ENCODE measurements at regions not wholly inside any gene's neighbourhood (a gene's known extent, or its start where the extent isn't known, plus 50 kb on each side); places are given as distances from the start of the nearest gene placed in this dataset.

GRCh38 chr1:113194846-113195830 is 122.1 kb downstream of the LRIG2 start:
- H3K9me3 ChIP-seq (ENCODE audit: control extremely low read depth in 1 of 5, control insufficient read depth in 4 of 5, insufficient read depth in 2 of 5, low read depth in 1 of 5, low read length in 4 of 5), result no peaks in the 10 kb centered on the region
- H3K36me3 ChIP-seq (ENCODE audit: control insufficient read depth in 4 of 4, insufficient read depth in 4 of 4, low read length in 3 of 4), result no peaks in the 10 kb centered on the region
- 83% methylated on average over 12 of the region's 18 CpGs for WGBS (ENCODE audit: insufficient coverage)
- peak in 2 of 3 donors; percentile 63 to 85 for DNase-seq
- no peaks in the 10 kb centered on the region for H3K27me3 ChIP-seq (replicated peaks in 2 of 5; ENCODE audit: control insufficient read depth in 4 of 5, insufficient read depth in 5 of 5, low read length in 4 of 5)
- POLR2A ChIA-PET, result no interaction called here
- H3K4me1 ChIP-seq (ENCODE audit: control extremely low read depth in 1 of 4, control insufficient read depth in 4 of 4, insufficient read depth in 4 of 4, low read length in 3 of 4), result peaks cover 0 to 28% (median 9%) of the 10 kb centered on the region in 4 experiments
- H3K4me3 ChIP-seq (ENCODE audit: control insufficient read depth in 1 of 7, extremely low read depth in 1 of 7, insufficient read depth in 4 of 7, low read depth in 2 of 7, low read length in 6 of 7), result no peak overlapping the region
- H3K27ac ChIP-seq (ENCODE audit: insufficient read depth in 1 of 2, low read depth in 1 of 2, low read length in 2 of 2, poor library complexity in 1 of 2, severe bottlenecking in 2 of 2), result no peak overlapping the region
- CTCF ChIA-PET, result interaction anchor here (0.5 kb wide), 1 partner anchor 1913 kb away, joined by 3 read pairs; no protein-coding TSS in a partner anchor

- no peak overlapping the region for H3K27ac ChIP-seq (ENCODE audit: insufficient read depth in 1 of 2, low read depth in 1 of 2, low read length in 2 of 2, poor library complexity in 1 of 2, severe bottlenecking in 2 of 2)
- no peaks in the 10 kb centered on the region for H3K9me3 ChIP-seq (ENCODE audit: control extremely low read depth in 1 of 5, control insufficient read depth in 4 of 5, insufficient read depth in 2 of 5, low read depth in 1 of 5, low read length in 4 of 5)
- POLR2A ChIA-PET, result no interaction called here
- 89% methylated on average over 10 of the region's 13 CpGs for WGBS (ENCODE audit: insufficient coverage)
- H3K36me3 ChIP-seq (ENCODE audit: control insufficient read depth in 4 of 4, insufficient read depth in 4 of 4, low read length in 3 of 4), result no peaks in the 10 kb centered on the region
- CTCF ChIA-PET, result no interaction called here
- H3K27me3 ChIP-seq (replicated peaks in 2 of 5; ENCODE audit: control insufficient read depth in 4 of 5, insufficient read depth in 5 of 5, low read length in 4 of 5), result no peaks in the 10 kb centered on the region
- no peak for DNase-seq
- peaks cover 0 to 20% (median 0%) of the 10 kb centered on the region in 4 experiments for H3K4me1 ChIP-seq (ENCODE audit: control extremely low read depth in 1 of 4, control insufficient read depth in 4 of 4, insufficient read depth in 4 of 4, low read length in 3 of 4)
- no peak overlapping the region for H3K4me3 ChIP-seq (ENCODE audit: control insufficient read depth in 1 of 7, extremely low read depth in 1 of 7, insufficient read depth in 4 of 7, low read depth in 2 of 7, low read length in 6 of 7)
Measured at GRCh38 chr1:113197719-113198330, 124.8 kb downstream of the LRIG2 start.

- ChIA-PET POLR2A (no interaction called here), CTCF (interaction anchor here (1.5 kb wide), 1 partner anchor 190 kb away, joined by 4 read pairs; no protein-coding TSS in a partner anchor)
- WGBS (ENCODE audit: insufficient coverage), result 98% methylated on average over 21 of the region's 24 CpGs
- peaks cover 0 to 20% (median 0%) of the 10 kb centered on the region in 4 experiments for H3K4me1 ChIP-seq (ENCODE audit: control extremely low read depth in 1 of 4, control insufficient read depth in 4 of 4, insufficient read depth in 4 of 4, low read length in 3 of 4)
- no peaks in the 10 kb centered on the region for H3K36me3 ChIP-seq (ENCODE audit: control insufficient read depth in 4 of 4, insufficient read depth in 4 of 4, low read length in 3 of 4)
- no peak overlapping the region for H3K4me3 ChIP-seq (ENCODE audit: control insufficient read depth in 1 of 7, extremely low read depth in 1 of 7, insufficient read depth in 4 of 7, low read depth in 2 of 7, low read length in 6 of 7)
- no peaks in the 10 kb centered on the region for H3K27me3 ChIP-seq (replicated peaks in 2 of 5; ENCODE audit: control insufficient read depth in 4 of 5, insufficient read depth in 5 of 5, low read length in 4 of 5)
- no peaks in the 10 kb centered on the region for H3K9me3 ChIP-seq (ENCODE audit: control extremely low read depth in 1 of 5, control insufficient read depth in 4 of 5, insufficient read depth in 2 of 5, low read depth in 1 of 5, low read length in 4 of 5)
- DNase-seq, result no peak
- H3K27ac ChIP-seq (ENCODE audit: insufficient read depth in 1 of 2, low read depth in 1 of 2, low read length in 2 of 2, poor library complexity in 1 of 2, severe bottlenecking in 2 of 2), result no peak overlapping the region
Measured at GRCh38 chr1:113198806-113199205, 125.8 kb downstream of the LRIG2 start.

GRCh38 chr1:113199760-113200455 is 126.9 kb downstream of the LRIG2 start:
- DNase-seq, result no peak
- Histone ChIP-seq H3K9me3 (ENCODE audit: control extremely low read depth in 1 of 5, control insufficient read depth in 4 of 5, insufficient read depth in 2 of 5, low read depth in 1 of 5, low read length in 4 of 5) (peaks cover 0 to 3% (median 0%) of the 10 kb centered on the region in 5 experiments), H3K4me3 (ENCODE audit: control insufficient read depth in 1 of 7, extremely low read depth in 1 of 7, insufficient read depth in 4 of 7, low read depth in 2 of 7, low read length in 6 of 7) (no peak overlapping the region), H3K4me1 (ENCODE audit: control extremely low read depth in 1 of 4, control insufficient read depth in 4 of 4, insufficient read depth in 4 of 4, low read length in 3 of 4) (peaks cover 0 to 15% (median 0%) of the 10 kb centered on the region in 4 experiments), H3K36me3 (ENCODE audit: control insufficient read depth in 4 of 4, insufficient read depth in 4 of 4, low read length in 3 of 4) (no peaks in the 10 kb centered on the region), H3K27me3 (replicated peaks in 2 of 5; ENCODE audit: control insufficient read depth in 4 of 5, insufficient read depth in 5 of 5, low read length in 4 of 5) (no peaks in the 10 kb centered on the region), H3K27ac (ENCODE audit: insufficient read depth in 1 of 2, low read depth in 1 of 2, low read length in 2 of 2, poor library complexity in 1 of 2, severe bottlenecking in 2 of 2) (no peak overlapping the region)
- ChIA-PET POLR2A (no interaction called here), CTCF (interaction anchor here (1.5 kb wide), 1 partner anchor 188 kb away, joined by 4 read pairs; no protein-coding TSS in a partner anchor)
- WGBS (ENCODE audit: insufficient coverage), result 66% methylated on average over 6 of the region's 8 CpGs

GRCh38 chr1:113201560-113201959 is 128.6 kb downstream of the LRIG2 start:
- Histone ChIP-seq H3K4me3 (ENCODE audit: control insufficient read depth in 1 of 7, extremely low read depth in 1 of 7, insufficient read depth in 4 of 7, low read depth in 2 of 7, low read length in 6 of 7) (no peak overlapping the region), H3K9me3 (ENCODE audit: control extremely low read depth in 1 of 5, control insufficient read depth in 4 of 5, insufficient read depth in 2 of 5, low read depth in 1 of 5, low read length in 4 of 5) (peaks cover 0 to 3% (median 0%) of the 10 kb centered on the region in 5 experiments), H3K36me3 (ENCODE audit: control insufficient read depth in 4 of 4, insufficient read depth in 4 of 4, low read length in 3 of 4) (no peaks in the 10 kb centered on the region), H3K27me3 (replicated peaks in 2 of 5; ENCODE audit: control insufficient read depth in 4 of 5, insufficient read depth in 5 of 5, low read length in 4 of 5) (no peaks in the 10 kb centered on the region), H3K27ac (ENCODE audit: insufficient read depth in 1 of 2, low read depth in 1 of 2, low read length in 2 of 2, poor library complexity in 1 of 2, severe bottlenecking in 2 of 2) (no peak overlapping the region), H3K4me1 (ENCODE audit: control extremely low read depth in 1 of 4, control insufficient read depth in 4 of 4, insufficient read depth in 4 of 4, low read length in 3 of 4) (peaks cover 0 to 4% (median 0%) of the 10 kb centered on the region in 4 experiments)
- CTCF ChIA-PET, result no interaction called here
- POLR2A ChIA-PET, result no interaction called here
- DNase-seq, result no peak

GRCh38 chr1:113205980-113206766 is 133.2 kb downstream of the LRIG2 start:
- Histone ChIP-seq H3K27me3 (replicated peaks in 2 of 5; ENCODE audit: control insufficient read depth in 4 of 5, insufficient read depth in 5 of 5, low read length in 4 of 5) (no peaks in the 10 kb centered on the region), H3K27ac (ENCODE audit: insufficient read depth in 1 of 2, low read depth in 1 of 2, low read length in 2 of 2, poor library complexity in 1 of 2, severe bottlenecking in 2 of 2) (no peak overlapping the region), H3K36me3 (ENCODE audit: control insufficient read depth in 4 of 4, insufficient read depth in 4 of 4, low read length in 3 of 4) (no peaks in the 10 kb centered on the region), H3K9me3 (ENCODE audit: control extremely low read depth in 1 of 5, control insufficient read depth in 4 of 5, insufficient read depth in 2 of 5, low read depth in 1 of 5, low read length in 4 of 5) (peaks cover 0 to 3% (median 0%) of the 10 kb centered on the region in 5 experiments), H3K4me1 (ENCODE audit: control extremely low read depth in 1 of 4, control insufficient read depth in 4 of 4, insufficient read depth in 4 of 4, low read length in 3 of 4) (peaks cover 5 to 12% (median 9%) of the 10 kb centered on the region in 4 experiments), H3K4me3 (ENCODE audit: control insufficient read depth in 1 of 7, extremely low read depth in 1 of 7, insufficient read depth in 4 of 7, low read depth in 2 of 7, low read length in 6 of 7) (no peak overlapping the region)
- CTCF ChIA-PET, result no interaction called here
- 93% methylated on average over 3 of the region's 4 CpGs for WGBS (ENCODE audit: insufficient coverage)
- DNase-seq, result no peak
- POLR2A ChIA-PET, result no interaction called here

Measured in common myeloid progenitor, CD34-positive (primary cell).